ENCODE measurements at regions not wholly inside any gene's neighbourhood (a gene's known extent, or its start where the extent isn't known, plus 50 kb on each side); places are given as distances from the start of the nearest gene placed in this dataset.

DNA sequence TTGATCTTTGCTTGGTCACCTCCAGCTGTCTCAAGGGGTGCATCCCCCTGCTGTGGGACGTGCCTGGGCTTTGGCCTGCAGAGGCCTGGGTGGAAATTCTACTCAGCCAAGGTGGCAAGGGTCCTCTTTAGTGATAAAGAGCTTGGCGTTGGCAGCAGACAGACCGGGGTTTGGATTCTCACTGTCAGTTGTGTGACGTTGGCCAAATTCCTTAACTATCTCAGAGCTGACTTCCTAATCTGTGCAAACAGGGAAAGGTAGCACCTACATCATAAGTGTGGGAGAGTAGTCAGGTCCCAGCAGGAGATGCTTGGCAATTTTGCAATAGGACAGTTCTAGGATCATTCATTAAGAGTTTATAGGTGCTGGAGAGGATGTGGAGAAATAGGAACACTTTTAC lies 154.3 kb upstream of the GSC start:
- no peaks in the 10 kb centered on the region for H3K36me3 ChIP-seq
- intact Hi-C loops (cut with DNase I): loop anchor here (5.0 kb wide), 1 partner anchor 48 kb away; no protein-coding TSS in a partner anchor
- peaks cover 0 to 3% of the 10 kb centered on the region in 2 donors for H3K4me1 ChIP-seq
- no peak overlapping the region for H3K4me3 ChIP-seq
- no peak overlapping the region for H3K27ac ChIP-seq
- no peaks in the 10 kb centered on the region for H3K27me3 ChIP-seq
- no peaks in the 10 kb centered on the region for H3K9me3 ChIP-seq
- no peak for DNase-seq (ENCODE audit: low spot score in 2 of 2)
- TF ChIP-seq, protein P1, sequence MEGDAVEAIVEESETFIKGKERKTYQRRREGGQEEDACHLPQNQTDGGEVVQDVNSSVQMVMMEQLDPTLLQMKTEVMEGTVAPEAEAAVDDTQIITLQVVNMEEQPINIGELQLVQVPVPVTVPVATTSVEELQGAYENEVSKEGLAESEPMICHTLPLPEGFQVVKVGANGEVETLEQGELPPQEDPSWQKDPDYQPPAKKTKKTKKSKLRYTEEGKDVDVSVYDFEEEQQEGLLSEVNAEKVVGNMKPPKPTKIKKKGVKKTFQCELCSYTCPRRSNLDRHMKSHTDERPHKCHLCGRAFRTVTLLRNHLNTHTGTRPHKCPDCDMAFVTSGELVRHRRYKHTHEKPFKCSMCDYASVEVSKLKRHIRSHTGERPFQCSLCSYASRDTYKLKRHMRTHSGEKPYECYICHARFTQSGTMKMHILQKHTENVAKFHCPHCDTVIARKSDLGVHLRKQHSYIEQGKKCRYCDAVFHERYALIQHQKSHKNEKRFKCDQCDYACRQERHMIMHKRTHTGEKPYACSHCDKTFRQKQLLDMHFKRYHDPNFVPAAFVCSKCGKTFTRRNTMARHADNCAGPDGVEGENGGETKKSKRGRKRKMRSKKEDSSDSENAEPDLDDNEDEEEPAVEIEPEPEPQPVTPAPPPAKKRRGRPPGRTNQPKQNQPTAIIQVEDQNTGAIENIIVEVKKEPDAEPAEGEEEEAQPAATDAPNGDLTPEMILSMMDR (IDR thresholded peaks at IDR 0.05): no peak

DNA sequence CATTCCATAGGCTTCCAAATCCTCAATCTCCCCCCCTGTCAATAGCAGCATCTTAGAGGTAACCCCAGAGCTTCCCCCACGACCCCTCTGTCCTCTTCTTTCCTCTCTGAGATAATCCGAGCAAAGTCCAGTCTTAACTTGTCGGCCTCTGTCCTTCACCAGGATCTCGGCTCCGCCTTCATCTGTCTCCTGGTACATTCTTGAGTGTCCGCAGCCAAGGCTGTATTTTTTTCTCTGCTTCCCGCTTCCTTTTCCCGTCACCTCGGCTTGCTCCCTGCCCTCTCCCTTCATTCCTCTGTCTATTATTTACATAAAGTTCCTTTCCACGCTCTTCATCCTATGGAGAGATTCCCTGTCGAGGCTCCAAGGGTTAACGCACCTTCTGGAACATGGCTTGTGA lies 153.9 kb upstream of the GSC start:
- intact Hi-C loops (cut with DNase I): loop anchor here (5.0 kb wide), 1 partner anchor 49 kb away; no protein-coding TSS in a partner anchor
- Histone ChIP-seq H3K27ac (no peak overlapping the region), H3K36me3 (no peaks in the 10 kb centered on the region), H3K4me1 (peaks cover 0 to 3% of the 10 kb centered on the region in 2 donors), H3K9me3 (no peaks in the 10 kb centered on the region), H3K27me3 (no peaks in the 10 kb centered on the region), H3K4me3 (no peak overlapping the region)
- TF ChIP-seq, protein P1 (IDR thresholded peaks at IDR 0.05): no peak
- no peak for DNase-seq (ENCODE audit: low spot score in 2 of 2)

DNA sequence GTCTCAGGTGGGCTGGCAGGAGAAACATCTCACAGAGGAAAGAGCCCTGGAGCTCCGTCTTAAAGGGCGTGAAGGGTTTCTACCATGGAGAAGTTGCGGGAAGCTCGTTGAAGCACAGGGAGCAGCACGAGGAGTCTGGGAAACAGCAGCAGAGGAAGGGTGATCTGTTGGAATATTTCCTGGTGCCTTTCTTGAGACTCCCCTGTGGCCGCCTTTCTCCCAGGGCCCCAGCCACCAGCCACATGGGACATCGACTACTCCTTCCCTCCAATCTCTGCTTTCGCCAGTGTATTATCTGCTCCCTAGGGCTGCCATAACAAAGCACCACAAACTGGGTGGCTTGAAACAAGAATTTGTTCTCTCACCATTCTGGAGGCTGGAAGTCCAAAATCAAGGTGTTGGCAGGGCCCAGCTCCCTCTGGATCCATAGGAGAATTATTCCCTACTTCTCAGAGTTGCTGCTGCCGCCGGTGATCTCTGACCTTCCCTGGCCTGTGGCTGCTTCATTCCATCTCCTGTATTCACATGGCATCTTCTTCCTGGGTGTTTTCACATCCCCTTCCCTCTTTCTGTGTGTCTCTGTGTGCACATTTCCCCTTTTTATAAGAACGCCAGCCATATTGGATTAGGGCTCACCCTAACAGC lies 152.8 kb upstream of the GSC start:
- H3K4me1 ChIP-seq: peaks cover 0 to 3% of the 10 kb centered on the region in 2 donors
- H3K9me3 ChIP-seq: no peaks in the 10 kb centered on the region

DNA sequence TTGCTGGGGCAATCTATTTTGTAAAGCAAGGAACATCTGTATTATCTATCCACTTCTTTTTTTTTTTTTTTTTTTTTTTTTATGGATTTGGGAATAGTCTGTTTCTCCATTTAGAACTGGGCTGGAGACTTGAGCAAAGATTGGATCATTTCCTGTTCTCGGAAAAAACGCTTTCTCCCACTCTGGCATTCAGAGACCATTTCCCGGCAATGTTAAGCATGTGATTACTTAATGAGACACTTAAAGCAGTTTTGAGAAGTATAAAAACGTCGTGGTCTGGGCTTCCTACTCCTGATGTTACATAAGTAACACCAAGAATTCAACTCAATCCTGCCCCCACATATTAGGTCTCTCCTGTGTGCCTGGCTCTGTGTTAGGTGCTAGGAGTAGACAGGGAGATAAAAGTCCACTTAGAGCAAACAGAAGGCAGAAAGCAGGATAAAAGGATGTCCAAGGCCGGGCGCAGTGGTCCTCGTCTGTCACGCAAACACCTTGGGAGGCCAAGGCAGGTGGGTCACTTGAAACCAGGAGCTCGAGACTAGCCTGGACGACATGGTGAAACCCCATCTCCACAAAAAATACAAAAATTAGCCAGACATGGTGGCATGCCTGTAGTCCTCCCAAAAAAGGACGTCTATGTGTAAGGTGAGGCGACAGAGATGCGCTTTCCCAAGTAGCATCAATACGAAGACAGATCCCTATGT lies 152.1 kb upstream of the GSC start:
- DNase-seq (ENCODE audit: low spot score in 2 of 2): peak in 1 of 2 donors; percentile 39
- Histone ChIP-seq H3K27me3 (no peaks in the 10 kb centered on the region), H3K27ac (peak overlapping the region in 1 of 2 donors; percentile 18), H3K9me3 (no peaks in the 10 kb centered on the region), H3K36me3 (no peaks in the 10 kb centered on the region), H3K4me1 (peaks cover 0 to 3% of the 10 kb centered on the region in 2 donors), H3K4me3 (no peak overlapping the region)
- TF ChIP-seq, protein P1 (IDR thresholded peaks at IDR 0.05): no peak
- intact Hi-C loops (cut with DNase I): loop anchor here (5.0 kb wide), 1 partner anchor 50 kb away; no protein-coding TSS in a partner anchor

More for the DNA sequence above, 152.8 kb upstream of the GSC start:
- Histone ChIP-seq H3K36me3 (no peaks in the 10 kb centered on the region), H3K27me3 (no peaks in the 10 kb centered on the region), H3K4me3 (no peak overlapping the region), H3K27ac (no peak overlapping the region)
- TF ChIP-seq, protein P1 (IDR thresholded peaks at IDR 0.05): no peak
- DNase-seq (ENCODE audit: low spot score in 2 of 2): no peak
- intact Hi-C loops (cut with DNase I): loop anchor here (5.0 kb wide), 1 partner anchor 50 kb away; no protein-coding TSS in a partner anchor

DNA sequence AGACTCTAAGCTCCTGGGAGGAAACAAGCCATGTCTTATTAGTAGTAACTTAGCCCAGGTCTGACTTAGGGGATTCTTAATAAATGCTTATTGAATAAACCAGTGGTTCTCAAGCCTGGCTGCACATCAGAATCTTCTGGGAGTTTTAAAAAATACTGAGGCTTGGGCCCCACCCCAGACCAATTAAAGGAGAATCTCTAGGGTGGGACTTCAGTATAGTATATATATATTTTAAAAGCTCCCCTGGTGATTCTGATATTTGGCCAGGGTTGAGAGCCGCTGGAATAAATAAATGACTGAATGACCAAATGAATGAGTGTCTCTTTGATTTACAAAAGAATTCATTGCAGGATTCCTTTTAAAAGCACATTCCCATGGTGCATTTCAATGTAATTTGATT lies 151.5 kb upstream of the GSC start:
- no peaks in the 10 kb centered on the region for H3K27me3 ChIP-seq
- peak in 1 of 2 donors; percentile 3 for DNase-seq (ENCODE audit: low spot score in 2 of 2)
- TF ChIP-seq, protein P1 (IDR thresholded peaks at IDR 0.05): no peak
- H3K4me1 ChIP-seq: peaks cover 0 to 3% of the 10 kb centered on the region in 2 donors
- H3K27ac ChIP-seq: no peak overlapping the region
- H3K36me3 ChIP-seq: no peaks in the 10 kb centered on the region
- intact Hi-C loops (cut with DNase I): loop anchor here (5.0 kb wide), 1 partner anchor 51 kb away; no protein-coding TSS in a partner anchor
- H3K9me3 ChIP-seq: no peaks in the 10 kb centered on the region
- no peak overlapping the region for H3K4me3 ChIP-seq
